ENCODE measurements at regions not wholly inside any gene's neighbourhood (a gene's known extent, or its start where the extent isn't known, plus 50 kb on each side); places are given as distances from the start of the nearest gene placed in this dataset.
A peak's percentile ranks its signal among the peaks of the same experiment; 100 is the strongest.
"Not testable (repeated sequence)": the region's sequence is repeated elsewhere in the genome, so short reads cannot be mapped to it uniquely, and the experiment has no call there.

GRCh38 chr2:17148407-17149145 lies 369.7 kb downstream of the RAD51AP2 start:
- H3K4me3 Mint-ChIP-seq = peak overlapping the region in 1 of 8 donors; percentile 51
- H3K9me3 Mint-ChIP-seq = peaks cover 0 to 2% (median 0%) of the 10 kb centered on the region in 7 donors
- ATAC-seq (ENCODE audit: low read depth in 2 of 2) = no peak
- DNase-seq = no peak
- no peaks in the 10 kb centered on the region for H3K36me3 Mint-ChIP-seq
- H3K27ac Mint-ChIP-seq = peak overlapping the region in 1 of 6 donors; percentile 7
- H3K27me3 Mint-ChIP-seq = no peaks in the 10 kb centered on the region
- peaks cover 0 to 7% (median 5%) of the 10 kb centered on the region in 3 donors for H3K4me1 Mint-ChIP-seq

GRCh38 chr2:17146358-17146757 lies 371.9 kb downstream of the RAD51AP2 start:
- Mint-ChIP-seq H3K9me3 (no peaks in the 10 kb centered on the region), H3K27me3 (no peaks in the 10 kb centered on the region), H3K4me3 (no peak overlapping the region), H3K36me3 (no peaks in the 10 kb centered on the region), H3K4me1 (peaks cover 0 to 7% (median 5%) of the 10 kb centered on the region in 3 donors), H3K27ac (no peak overlapping the region)
- ATAC-seq (ENCODE audit: low read depth in 2 of 2) (no peak), DNase-seq (no peak)

- peaks cover 6 to 10% (median 8%) of the 10 kb centered on the region in 3 donors for H3K27me3 Mint-ChIP-seq
- H3K36me3 Mint-ChIP-seq = no peaks in the 10 kb centered on the region
- peaks cover 0 to 2% (median 0%) of the 10 kb centered on the region in 7 donors for H3K9me3 Mint-ChIP-seq
- no peak for ATAC-seq (ENCODE audit: low read depth in 2 of 2)
- no peak overlapping the region for H3K4me3 Mint-ChIP-seq
- no peak overlapping the region for H3K27ac Mint-ChIP-seq
- DNase-seq = no peak
- no peaks in the 10 kb centered on the region for H3K4me1 Mint-ChIP-seq
These were observed 381.4 kb downstream of the RAD51AP2 start for GRCh38 chr2:17136877-17137276.

GRCh38 chr2:17136231-17136630 lies 382.0 kb downstream of the RAD51AP2 start:
- H3K36me3 Mint-ChIP-seq = no peaks in the 10 kb centered on the region
- no peaks in the 10 kb centered on the region for H3K4me1 Mint-ChIP-seq
- no peak overlapping the region for H3K4me3 Mint-ChIP-seq
- ATAC-seq (ENCODE audit: low read depth in 2 of 2) = no peak
- DNase-seq = no peak
- H3K27ac Mint-ChIP-seq = no peak overlapping the region
- peaks cover 6 to 10% (median 8%) of the 10 kb centered on the region in 3 donors for H3K27me3 Mint-ChIP-seq
- H3K9me3 Mint-ChIP-seq = peaks cover 0 to 2% (median 0%) of the 10 kb centered on the region in 7 donors

- H3K9me3 Mint-ChIP-seq = peaks cover 0 to 2% (median 0%) of the 10 kb centered on the region in 7 donors
- no peak overlapping the region for H3K27ac Mint-ChIP-seq
- no peaks in the 10 kb centered on the region for H3K4me1 Mint-ChIP-seq
- DNase-seq = no peak
- no peak for ATAC-seq (ENCODE audit: low read depth in 2 of 2)
- H3K36me3 Mint-ChIP-seq = no peaks in the 10 kb centered on the region
- H3K27me3 Mint-ChIP-seq = peaks cover 6 to 8% (median 7%) of the 10 kb centered on the region in 3 donors
- H3K4me3 Mint-ChIP-seq = no peak overlapping the region
These were observed 382.6 kb downstream of the RAD51AP2 start for GRCh38 chr2:17135619-17136018.

- H3K4me3 Mint-ChIP-seq = no peak overlapping the region
- H3K9me3 Mint-ChIP-seq = peaks cover 0 to 7% (median 0%) of the 10 kb centered on the region in 7 donors
- no peaks in the 10 kb centered on the region for H3K4me1 Mint-ChIP-seq
- DNase-seq (no peak), ATAC-seq (ENCODE audit: low read depth in 2 of 2) (no peak)
- H3K27me3 Mint-ChIP-seq = no peaks in the 10 kb centered on the region
- peak overlapping the region in 1 of 6 donors; percentile 2 for H3K27ac Mint-ChIP-seq
- no peaks in the 10 kb centered on the region for H3K36me3 Mint-ChIP-seq
These were observed 385.1 kb downstream of the RAD51AP2 start for GRCh38 chr2:17133052-17133671.

- H3K27me3 Mint-ChIP-seq; H3K36me3 Mint-ChIP-seq; H3K4me1 Mint-ChIP-seq; H3K9me3 Mint-ChIP-seq; H3K27ac Mint-ChIP-seq; ATAC-seq (ENCODE audit: low read depth in 2 of 2); DNase-seq; H3K4me3 Mint-ChIP-seq: not testable (repeated sequence)
These were observed 387.6 kb downstream of the RAD51AP2 start for GRCh38 chr2:17130627-17131026.

- H3K9me3 Mint-ChIP-seq = peaks cover 0 to 7% (median 0%) of the 10 kb centered on the region in 7 donors
These were observed 392.1 kb downstream of the RAD51AP2 start for GRCh38 chr2:17125989-17126620.

GRCh38 chr2:17124575-17125318 lies 393.5 kb downstream of the RAD51AP2 start:
- Mint-ChIP-seq H3K27ac (no peak overlapping the region), H3K9me3 (peaks cover 0 to 4% (median 0%) of the 10 kb centered on the region in 7 donors)
- ATAC-seq (ENCODE audit: low read depth in 2 of 2) = no peak

More at GRCh38 chr2:17125989-17126620, 392.1 kb downstream of the RAD51AP2 start:
- H3K27me3 Mint-ChIP-seq = no peaks in the 10 kb centered on the region
- no peak overlapping the region for H3K27ac Mint-ChIP-seq
- no peaks in the 10 kb centered on the region for H3K36me3 Mint-ChIP-seq
- peaks cover 20 to 22% (median 21%) of the 10 kb centered on the region in 3 donors for H3K4me1 Mint-ChIP-seq
- DNase-seq (no peak), ATAC-seq (ENCODE audit: low read depth in 2 of 2) (no peak)
- no peak overlapping the region for H3K4me3 Mint-ChIP-seq

GRCh38 chr2:17122887-17123501 lies 395.2 kb downstream of the RAD51AP2 start:
- Mint-ChIP-seq H3K4me3 (peak overlapping the region in 5 of 8 donors; percentile 7 to 45 (median 32)), H3K4me1 (peaks cover 20 to 22% (median 21%) of the 10 kb centered on the region in 3 donors), H3K27ac (peak overlapping the region in 4 of 6 donors; percentile 1 to 48 (median 6)), H3K9me3 (peaks cover 0 to 4% (median 0%) of the 10 kb centered on the region in 7 donors), H3K27me3 (no peaks in the 10 kb centered on the region), H3K36me3 (no peaks in the 10 kb centered on the region)
- DNase-seq (no peak), ATAC-seq (ENCODE audit: low read depth in 2 of 2) (no peak)

More at GRCh38 chr2:17124575-17125318, 393.5 kb downstream of the RAD51AP2 start:
- Mint-ChIP-seq H3K4me3 (peak overlapping the region in 1 of 8 donors; percentile 44), H3K4me1 (peaks cover 20 to 22% (median 21%) of the 10 kb centered on the region in 3 donors), H3K27me3 (no peaks in the 10 kb centered on the region), H3K36me3 (no peaks in the 10 kb centered on the region)
- DNase-seq = no peak

- Mint-ChIP-seq H3K4me1 (no peaks in the 10 kb centered on the region), H3K9me3 (peaks cover 0 to 2% (median 0%) of the 10 kb centered on the region in 7 donors), H3K4me3 (no peak overlapping the region), H3K36me3 (no peaks in the 10 kb centered on the region), H3K27ac (no peak overlapping the region), H3K27me3 (no peaks in the 10 kb centered on the region)
- no peak for DNase-seq
- no peak for ATAC-seq (ENCODE audit: low read depth in 2 of 2)
These were observed 402.8 kb downstream of the RAD51AP2 start for GRCh38 chr2:17115466-17115865.

GRCh38 chr2:17115042-17115441 lies 403.2 kb downstream of the RAD51AP2 start:
- H3K4me1 Mint-ChIP-seq = no peaks in the 10 kb centered on the region
- no peaks in the 10 kb centered on the region for H3K27me3 Mint-ChIP-seq
- H3K4me3 Mint-ChIP-seq = no peak overlapping the region
- H3K9me3 Mint-ChIP-seq = peaks cover 0 to 2% (median 0%) of the 10 kb centered on the region in 7 donors
- DNase-seq (no peak), ATAC-seq (ENCODE audit: low read depth in 2 of 2) (no peak)
- no peak overlapping the region for H3K27ac Mint-ChIP-seq
- H3K36me3 Mint-ChIP-seq = no peaks in the 10 kb centered on the region

- ATAC-seq (ENCODE audit: low read depth in 2 of 2) (no peak), DNase-seq (no peak)
- H3K4me3 Mint-ChIP-seq = no peak overlapping the region
- no peak overlapping the region for H3K27ac Mint-ChIP-seq
- no peaks in the 10 kb centered on the region for H3K36me3 Mint-ChIP-seq
- peaks cover 7 to 19% (median 11%) of the 10 kb centered on the region in 3 donors for H3K27me3 Mint-ChIP-seq
- H3K9me3 Mint-ChIP-seq = no peaks in the 10 kb centered on the region
- H3K4me1 Mint-ChIP-seq = peaks cover 0 to 15% (median 10%) of the 10 kb centered on the region in 3 donors
These were observed 410.4 kb downstream of the RAD51AP2 start for GRCh38 chr2:17107871-17108270.

Measured in naive B cell (primary cell).